ENCODE measurements at regions not wholly inside any gene's neighbourhood (a gene's known extent, or its start where the extent isn't known, plus 50 kb on each side); places are given as distances from the start of the nearest gene placed in this dataset.

DNA sequence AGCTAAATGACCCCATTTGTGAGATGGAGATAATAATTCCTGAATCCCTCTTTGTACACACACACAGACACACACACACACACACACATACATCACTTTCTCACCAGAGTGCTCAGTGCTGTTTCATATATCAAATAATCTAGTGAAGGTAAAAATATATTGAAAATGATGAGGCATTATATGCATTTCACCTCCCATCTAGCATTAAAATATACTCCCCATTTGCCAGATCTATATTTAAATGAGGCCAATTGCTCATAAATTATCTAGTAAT lies 490.7 kb upstream of the FLRT2 start:
- no peak for TF ChIP-seq FOXP2 (optimal IDR thresholded peaks at IDR 0.05; ENCODE audit: borderline replicate concordance, extremely low read depth, extremely low read length, insufficient read depth)
- TF ChIP-seq POLR2AphosphoS5 (IDR thresholded peaks at IDR 0.05; ENCODE audit: low read depth, low read length): no peak
- no peak for TF ChIP-seq SIN3A (IDR thresholded peaks at IDR 0.05; ENCODE audit: borderline replicate concordance, insufficient read depth, low read length)
- TF ChIP-seq TAF1 (IDR thresholded peaks at IDR 0.05; ENCODE audit: borderline replicate concordance, insufficient read depth, low read length): no peak
- TF ChIP-seq REST (IDR thresholded peaks at IDR 0.05; ENCODE audit: insufficient read depth in 1 of 2, low read depth in 2 of 2, low read length in 2 of 2): no peak

DNA sequence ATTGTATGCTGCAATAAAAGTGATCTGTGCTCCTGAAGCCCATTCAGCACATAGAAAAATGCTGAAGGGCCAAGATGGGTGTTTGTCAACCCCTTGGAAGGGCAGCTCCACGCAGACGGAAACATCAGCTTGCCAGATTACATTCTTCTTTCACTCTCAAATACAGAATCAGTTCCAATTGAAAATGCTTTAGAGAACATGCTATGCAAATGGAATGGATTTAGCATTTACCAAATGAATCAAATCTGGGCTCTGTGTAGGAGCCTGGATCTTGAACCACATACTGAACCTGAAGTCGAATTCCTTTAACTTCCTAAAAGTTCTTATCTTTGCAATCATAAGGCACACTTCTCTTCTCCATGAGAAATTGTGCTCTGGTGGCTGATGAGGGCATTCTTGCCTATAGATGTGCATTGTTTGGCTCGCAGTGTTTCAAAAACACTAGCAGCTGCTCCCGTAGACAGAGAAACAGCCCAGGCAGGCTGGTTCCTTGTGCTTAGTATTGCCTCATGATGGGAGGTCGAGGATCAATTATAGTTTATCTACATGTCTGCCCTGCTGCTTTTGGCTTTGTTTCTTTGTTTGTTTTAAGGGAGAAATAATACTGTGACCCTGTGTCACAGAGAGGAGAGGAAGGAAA lies 489.8 kb upstream of the FLRT2 start:
- TF ChIP-seq REST (IDR thresholded peaks at IDR 0.05; ENCODE audit: insufficient read depth in 1 of 2, low read depth in 2 of 2, low read length in 2 of 2): no peak
- no peak for TF ChIP-seq FOXP2 (optimal IDR thresholded peaks at IDR 0.05; ENCODE audit: borderline replicate concordance, extremely low read depth, extremely low read length, insufficient read depth)
- TF ChIP-seq TAF1 (IDR thresholded peaks at IDR 0.05; ENCODE audit: borderline replicate concordance, insufficient read depth, low read length): no peak
- TF ChIP-seq POLR2AphosphoS5 (IDR thresholded peaks at IDR 0.05; ENCODE audit: low read depth, low read length): no peak
- TF ChIP-seq SIN3A (IDR thresholded peaks at IDR 0.05; ENCODE audit: borderline replicate concordance, insufficient read depth, low read length): no peak

DNA sequence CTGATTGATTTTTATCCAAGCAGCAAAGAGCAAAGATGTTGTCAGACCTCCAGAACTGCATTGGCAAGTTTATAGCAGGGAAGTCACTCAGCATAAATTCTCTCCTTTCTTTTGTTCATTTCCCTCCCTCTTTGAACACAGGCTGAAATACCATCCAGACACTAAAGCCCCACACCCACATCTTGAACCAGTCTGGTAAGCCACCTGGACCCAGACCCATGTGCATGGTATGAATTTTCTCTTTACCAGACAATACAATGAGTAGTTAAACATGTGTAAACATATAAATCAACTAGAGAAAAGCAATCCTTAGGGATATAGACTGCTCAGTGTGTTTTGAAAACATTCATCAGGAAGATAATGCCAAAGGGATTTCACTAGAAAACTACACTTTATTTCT lies 488.3 kb upstream of the FLRT2 start:
- TF ChIP-seq SIN3A (IDR thresholded peaks at IDR 0.05; ENCODE audit: borderline replicate concordance, insufficient read depth, low read length): no peak
- TF ChIP-seq POLR2AphosphoS5 (IDR thresholded peaks at IDR 0.05; ENCODE audit: low read depth, low read length): no peak
- TF ChIP-seq REST (IDR thresholded peaks at IDR 0.05; ENCODE audit: insufficient read depth in 1 of 2, low read depth in 2 of 2, low read length in 2 of 2): no peak
- no peak for TF ChIP-seq FOXP2 (optimal IDR thresholded peaks at IDR 0.05; ENCODE audit: borderline replicate concordance, extremely low read depth, extremely low read length, insufficient read depth)
- no peak for TF ChIP-seq TAF1 (IDR thresholded peaks at IDR 0.05; ENCODE audit: borderline replicate concordance, insufficient read depth, low read length)

- TF ChIP-seq POLR2AphosphoS5 (IDR thresholded peaks at IDR 0.05; ENCODE audit: low read depth, low read length) (no peak), TAF1 (IDR thresholded peaks at IDR 0.05; ENCODE audit: borderline replicate concordance, insufficient read depth, low read length) (no peak), FOXP2 (optimal IDR thresholded peaks at IDR 0.05; ENCODE audit: borderline replicate concordance, extremely low read depth, extremely low read length, insufficient read depth) (no peak)
Measured at GRCh38 chr14:85042301-85042700, 487.6 kb upstream of the FLRT2 start.

DNA sequence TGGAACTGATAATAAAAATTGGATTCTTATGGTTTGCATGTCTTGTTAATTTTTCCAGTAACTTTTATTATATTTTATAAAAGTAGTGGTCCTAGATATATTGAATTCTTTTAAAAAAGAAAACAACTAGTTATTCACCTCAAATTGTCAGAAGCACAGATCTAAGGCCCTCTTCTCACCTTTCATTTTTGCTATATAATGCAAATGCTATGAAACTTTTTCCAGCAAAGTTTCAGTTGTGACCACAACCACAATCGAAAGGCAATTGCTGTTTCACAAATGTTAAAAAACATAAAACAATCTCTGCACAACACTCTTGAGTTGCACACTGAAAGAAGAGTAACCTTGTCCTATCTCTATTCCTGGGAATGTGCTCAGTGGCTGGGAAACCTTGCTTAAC lies 479.8 kb upstream of the FLRT2 start:
- TF ChIP-seq FOXP2 (optimal IDR thresholded peaks at IDR 0.05; ENCODE audit: borderline replicate concordance, extremely low read depth, extremely low read length, insufficient read depth) (no peak), SIN3A (IDR thresholded peaks at IDR 0.05; ENCODE audit: borderline replicate concordance, insufficient read depth, low read length) (no peak), TAF1 (IDR thresholded peaks at IDR 0.05; ENCODE audit: borderline replicate concordance, insufficient read depth, low read length) (no peak)

- no peak for TF ChIP-seq SIN3A (IDR thresholded peaks at IDR 0.05; ENCODE audit: borderline replicate concordance, insufficient read depth, low read length)
- no peak for TF ChIP-seq TAF1 (IDR thresholded peaks at IDR 0.05; ENCODE audit: borderline replicate concordance, insufficient read depth, low read length)
- TF ChIP-seq FOXP2 (optimal IDR thresholded peaks at IDR 0.05; ENCODE audit: borderline replicate concordance, extremely low read depth, extremely low read length, insufficient read depth): no peak
- no peak for TF ChIP-seq REST (IDR thresholded peaks at IDR 0.05; ENCODE audit: insufficient read depth in 1 of 2, low read depth in 2 of 2, low read length in 2 of 2)
- no peak for TF ChIP-seq POLR2AphosphoS5 (IDR thresholded peaks at IDR 0.05; ENCODE audit: low read depth, low read length)
Measured at GRCh38 chr14:85052646-85053045, 477.3 kb upstream of the FLRT2 start.
